HL-60 (cell line): ENCODE measurements at regions not wholly inside any gene's neighbourhood (a gene's known extent, or its start where the extent isn't known, plus 50 kb on each side); places are given as distances from the start of the nearest gene placed in this dataset.

Experiments used
- DNase-seq, 2 experiments: peaks; one replicate each; pipeline ENCODE4 v3.0.0-alpha.2; 2010 to 2020; ENCODE audit warnings: low read depth in 1 of 2, low spot score in 1 of 2
- H3K27ac ChIP-seq: fragments of 250-450 bp; sonication (Bioruptor Pico); replicated peaks from 2 replicates; pipeline ENCODE4 v1.5.1; 2020; ENCODE audit warnings: mild to moderate bottlenecking, moderate library complexity
- H3K27me3 ChIP-seq: fragments of 250-450 bp; sonication (Bioruptor Pico); 2 replicates; pipeline ENCODE4 v1.5.1; 2021; ENCODE audit warnings: mild to moderate bottlenecking, moderate library complexity; ENCODE audit not compliant: insufficient read depth, poor library complexity, severe bottlenecking
- H3K4me3 ChIP-seq: replicated peaks from 2 replicates; pipeline ENCODE4 v1.5.1; 2011; ENCODE audit warnings: mild to moderate bottlenecking, control low read depth, low read length; ENCODE audit not compliant: insufficient read depth
- GABPA ChIP-seq: IDR thresholded peaks from 2 replicates; pipeline ENCODE4 v1.6.1; 2012; ENCODE audit warnings: low read depth
- POLR2AphosphoS5 ChIP-seq: IDR thresholded peaks from 2 replicates; pipeline ENCODE4 v1.6.1; 2012; ENCODE audit warnings: low read depth
- SPI1 ChIP-seq: IDR thresholded peaks from 2 replicates; pipeline ENCODE4 v1.6.1; 2012; ENCODE audit warnings: low read depth, mild to moderate bottlenecking, borderline replicate concordance
- TF ChIP-seq, protein P1 (sequence below): IDR thresholded peaks from one replicate; pipeline ENCODE4 v1.5.1; 2011; ENCODE audit warnings: low read length, control low read depth, inconsistent platforms; ENCODE audit not compliant: insufficient read depth
- TF ChIP-seq, protein P2 (sequence below): IDR thresholded peaks from 2 replicates; pipeline ENCODE4 v1.6.1; 2012; ENCODE audit warnings: low read depth; ENCODE audit not compliant: insufficient replicate concordance

DNA sequence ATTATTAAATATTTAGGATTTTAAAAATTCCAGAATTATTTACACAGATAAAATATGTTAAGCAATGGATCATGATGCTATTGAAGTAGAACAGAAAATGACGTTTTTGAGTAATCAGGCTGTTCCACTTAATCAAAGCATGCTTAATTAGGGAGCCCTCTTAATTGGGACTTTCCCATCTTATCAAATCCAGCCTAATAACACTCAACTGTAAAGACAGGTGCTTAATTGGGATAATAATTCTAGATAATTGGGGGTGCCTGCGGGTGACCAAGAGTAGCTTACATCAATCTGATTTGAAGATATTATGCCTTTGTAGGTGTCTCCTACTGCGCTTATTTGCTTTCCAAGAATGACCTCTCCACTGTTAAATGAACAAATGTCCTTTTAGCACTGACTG is 742.2 kb upstream of the SLITRK6 start:
- Histone ChIP-seq H3K27me3 (no peaks in the 10 kb centered on the region), H3K4me3 (no peak overlapping the region), H3K27ac (no peak overlapping the region)
- no peak for DNase-seq
- TF ChIP-seq, protein P1, sequence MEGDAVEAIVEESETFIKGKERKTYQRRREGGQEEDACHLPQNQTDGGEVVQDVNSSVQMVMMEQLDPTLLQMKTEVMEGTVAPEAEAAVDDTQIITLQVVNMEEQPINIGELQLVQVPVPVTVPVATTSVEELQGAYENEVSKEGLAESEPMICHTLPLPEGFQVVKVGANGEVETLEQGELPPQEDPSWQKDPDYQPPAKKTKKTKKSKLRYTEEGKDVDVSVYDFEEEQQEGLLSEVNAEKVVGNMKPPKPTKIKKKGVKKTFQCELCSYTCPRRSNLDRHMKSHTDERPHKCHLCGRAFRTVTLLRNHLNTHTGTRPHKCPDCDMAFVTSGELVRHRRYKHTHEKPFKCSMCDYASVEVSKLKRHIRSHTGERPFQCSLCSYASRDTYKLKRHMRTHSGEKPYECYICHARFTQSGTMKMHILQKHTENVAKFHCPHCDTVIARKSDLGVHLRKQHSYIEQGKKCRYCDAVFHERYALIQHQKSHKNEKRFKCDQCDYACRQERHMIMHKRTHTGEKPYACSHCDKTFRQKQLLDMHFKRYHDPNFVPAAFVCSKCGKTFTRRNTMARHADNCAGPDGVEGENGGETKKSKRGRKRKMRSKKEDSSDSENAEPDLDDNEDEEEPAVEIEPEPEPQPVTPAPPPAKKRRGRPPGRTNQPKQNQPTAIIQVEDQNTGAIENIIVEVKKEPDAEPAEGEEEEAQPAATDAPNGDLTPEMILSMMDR = no peak
- TF ChIP-seq GABPA (no peak), POLR2AphosphoS5 (no peak), SPI1 (no peak)
- TF ChIP-seq, protein P2, sequence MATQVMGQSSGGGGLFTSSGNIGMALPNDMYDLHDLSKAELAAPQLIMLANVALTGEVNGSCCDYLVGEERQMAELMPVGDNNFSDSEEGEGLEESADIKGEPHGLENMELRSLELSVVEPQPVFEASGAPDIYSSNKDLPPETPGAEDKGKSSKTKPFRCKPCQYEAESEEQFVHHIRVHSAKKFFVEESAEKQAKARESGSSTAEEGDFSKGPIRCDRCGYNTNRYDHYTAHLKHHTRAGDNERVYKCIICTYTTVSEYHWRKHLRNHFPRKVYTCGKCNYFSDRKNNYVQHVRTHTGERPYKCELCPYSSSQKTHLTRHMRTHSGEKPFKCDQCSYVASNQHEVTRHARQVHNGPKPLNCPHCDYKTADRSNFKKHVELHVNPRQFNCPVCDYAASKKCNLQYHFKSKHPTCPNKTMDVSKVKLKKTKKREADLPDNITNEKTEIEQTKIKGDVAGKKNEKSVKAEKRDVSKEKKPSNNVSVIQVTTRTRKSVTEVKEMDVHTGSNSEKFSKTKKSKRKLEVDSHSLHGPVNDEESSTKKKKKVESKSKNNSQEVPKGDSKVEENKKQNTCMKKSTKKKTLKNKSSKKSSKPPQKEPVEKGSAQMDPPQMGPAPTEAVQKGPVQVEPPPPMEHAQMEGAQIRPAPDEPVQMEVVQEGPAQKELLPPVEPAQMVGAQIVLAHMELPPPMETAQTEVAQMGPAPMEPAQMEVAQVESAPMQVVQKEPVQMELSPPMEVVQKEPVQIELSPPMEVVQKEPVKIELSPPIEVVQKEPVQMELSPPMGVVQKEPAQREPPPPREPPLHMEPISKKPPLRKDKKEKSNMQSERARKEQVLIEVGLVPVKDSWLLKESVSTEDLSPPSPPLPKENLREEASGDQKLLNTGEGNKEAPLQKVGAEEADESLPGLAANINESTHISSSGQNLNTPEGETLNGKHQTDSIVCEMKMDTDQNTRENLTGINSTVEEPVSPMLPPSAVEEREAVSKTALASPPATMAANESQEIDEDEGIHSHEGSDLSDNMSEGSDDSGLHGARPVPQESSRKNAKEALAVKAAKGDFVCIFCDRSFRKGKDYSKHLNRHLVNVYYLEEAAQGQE = no peak

DNA sequence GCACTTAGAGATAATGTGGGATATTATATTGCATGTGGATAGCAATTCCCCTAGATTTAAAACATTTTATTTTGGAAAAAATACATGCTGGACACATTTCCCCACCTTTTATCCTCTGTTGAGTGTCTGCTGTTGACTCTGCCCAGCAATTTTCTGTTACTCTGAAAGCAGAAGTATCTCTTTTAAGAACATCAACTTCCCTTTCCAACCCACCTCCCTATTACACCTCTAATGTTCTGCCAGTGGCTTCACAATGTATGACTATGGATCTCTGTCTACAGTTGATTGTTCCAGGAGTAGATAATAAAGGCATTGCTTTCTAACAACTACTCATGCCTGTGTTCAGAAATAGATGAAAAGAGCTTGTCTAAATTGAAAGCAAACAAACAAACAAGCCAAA is 754.8 kb upstream of the SLITRK6 start:
- no peak overlapping the region for H3K4me3 ChIP-seq
- DNase-seq = peak in 1 of 2 experiments; percentile 43
- no peaks in the 10 kb centered on the region for H3K27me3 ChIP-seq
- TF ChIP-seq SPI1 = no peak
- TF ChIP-seq, protein P2 = no peak
- H3K27ac ChIP-seq = no peak overlapping the region

DNA sequence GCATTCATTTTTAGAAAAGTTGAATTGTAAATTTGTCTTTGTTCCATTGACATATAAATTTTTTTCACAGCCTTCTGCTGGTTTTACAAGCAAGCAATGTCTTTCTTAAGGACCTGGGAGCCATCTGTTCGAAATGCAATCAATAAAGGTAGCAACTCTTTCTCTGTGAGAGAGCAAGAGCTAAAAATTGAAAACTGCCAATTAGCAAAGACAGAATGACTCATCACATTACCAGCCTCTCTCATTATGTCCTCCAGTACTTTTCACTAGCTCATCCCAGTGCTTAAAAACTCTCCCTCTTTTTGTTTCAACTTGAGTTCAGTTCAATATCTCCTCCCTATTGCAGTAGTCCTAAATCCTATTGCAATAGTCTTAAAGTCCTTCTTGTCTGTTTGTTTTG is 760.7 kb upstream of the SLITRK6 start:
- Histone ChIP-seq H3K27ac (no peak overlapping the region), H3K4me3 (no peak overlapping the region), H3K27me3 (no peaks in the 10 kb centered on the region)
- TF ChIP-seq SPI1 (no peak), GABPA (no peak), POLR2AphosphoS5 (no peak)
- TF ChIP-seq, protein P1 = no peak
- TF ChIP-seq, protein P2 = no peak
- no peak for DNase-seq

DNA sequence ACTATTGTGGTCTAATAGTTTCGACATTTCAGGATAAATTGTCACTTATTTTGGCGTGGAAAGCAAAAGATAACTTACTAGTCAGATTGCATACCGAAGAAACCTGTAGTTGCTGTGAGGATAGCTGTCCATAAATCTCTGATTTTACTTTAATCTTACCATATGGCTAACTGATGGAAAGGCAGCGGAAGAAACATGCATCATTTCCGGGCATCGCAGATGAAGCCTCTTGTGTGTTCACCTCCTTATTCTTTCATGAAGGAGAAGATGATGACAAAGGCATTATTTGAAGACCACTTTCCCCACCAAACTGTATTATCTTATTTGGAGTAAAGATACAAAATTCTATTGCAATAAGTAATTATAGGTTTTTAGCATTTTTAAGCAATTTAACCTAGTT is 763.6 kb upstream of the SLITRK6 start:
- no peak overlapping the region for H3K27ac ChIP-seq
- no peak for TF ChIP-seq GABPA
- no peak for TF ChIP-seq POLR2AphosphoS5
- no peak for TF ChIP-seq SPI1
- TF ChIP-seq, protein P1 = no peak
- no peak for DNase-seq
- no peaks in the 10 kb centered on the region for H3K27me3 ChIP-seq
- H3K4me3 ChIP-seq = no peak overlapping the region
